IPS DF 19.7 (cell line): ENCODE measurements at regions not wholly inside any gene's neighbourhood (a gene's known extent, or its start where the extent isn't known, plus 50 kb on each side); places are given as distances from the start of the nearest gene placed in this dataset.
"Not testable (repeated sequence)": the region's sequence is repeated elsewhere in the genome, so short reads cannot be mapped to it uniquely, and the experiment has no call there.

Experiments
- DNase-seq: peaks from one replicate; pipeline ENCODE4 v3.0.0-alpha.2; 2013; ENCODE audit warnings: low read depth, low spot score

DNA sequence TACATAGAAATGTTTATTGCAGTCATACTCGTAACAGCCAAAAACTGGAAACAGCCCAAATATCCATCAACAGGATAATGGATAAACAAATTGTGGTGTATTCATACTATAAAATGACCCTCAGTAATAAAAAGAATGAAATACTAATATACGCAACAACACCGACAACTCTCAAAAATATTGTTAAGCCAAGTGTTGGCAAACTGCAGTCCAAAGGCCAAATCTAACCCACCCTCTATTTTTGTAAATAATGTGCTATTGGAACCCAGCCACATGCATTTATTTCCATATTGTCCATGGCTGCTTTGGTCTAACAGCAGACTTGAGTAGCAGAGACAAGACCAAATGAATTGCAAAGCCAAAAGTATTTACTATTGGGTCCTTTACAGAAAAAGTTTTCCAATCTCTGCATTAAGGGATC lies 151.0 kb downstream of the MREG start:
- DNase-seq, result no peak

DNA sequence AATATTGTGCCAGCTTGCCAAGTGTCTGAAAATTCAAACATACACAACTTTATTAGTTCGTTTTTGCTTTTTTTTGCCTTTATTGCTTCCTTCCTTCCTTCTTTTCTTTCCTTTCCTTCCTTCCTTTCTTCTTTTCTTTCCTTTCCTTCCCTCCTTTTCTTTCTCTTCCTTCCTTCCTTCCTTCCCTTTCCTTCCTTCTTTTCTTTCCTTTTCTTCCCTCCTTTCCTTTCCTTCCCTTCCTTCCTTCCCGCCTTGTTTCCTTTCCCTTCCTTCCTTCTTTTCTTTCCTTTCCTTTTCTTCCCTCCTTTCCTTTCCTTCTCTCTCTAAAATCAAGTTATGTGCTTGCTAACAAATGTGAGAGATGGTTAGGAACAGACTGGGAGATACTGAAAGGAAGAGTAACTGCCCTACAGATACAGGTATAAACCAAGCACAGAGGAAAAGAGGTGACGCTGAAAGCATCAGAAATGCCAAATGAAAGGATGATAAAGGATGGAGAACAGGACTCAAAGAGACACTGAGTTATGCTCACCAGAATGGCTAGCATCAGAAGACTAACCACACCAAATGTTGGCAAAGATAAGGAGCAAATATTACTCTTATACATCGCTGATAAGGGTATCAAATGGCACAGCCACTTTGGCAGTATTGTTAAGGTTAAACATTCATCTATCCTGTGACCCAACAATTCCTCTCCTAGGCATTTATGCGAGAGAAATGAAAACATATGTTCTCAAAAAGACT lies 151.6 kb downstream of the MREG start:
- DNase-seq, result no peak

DNA sequence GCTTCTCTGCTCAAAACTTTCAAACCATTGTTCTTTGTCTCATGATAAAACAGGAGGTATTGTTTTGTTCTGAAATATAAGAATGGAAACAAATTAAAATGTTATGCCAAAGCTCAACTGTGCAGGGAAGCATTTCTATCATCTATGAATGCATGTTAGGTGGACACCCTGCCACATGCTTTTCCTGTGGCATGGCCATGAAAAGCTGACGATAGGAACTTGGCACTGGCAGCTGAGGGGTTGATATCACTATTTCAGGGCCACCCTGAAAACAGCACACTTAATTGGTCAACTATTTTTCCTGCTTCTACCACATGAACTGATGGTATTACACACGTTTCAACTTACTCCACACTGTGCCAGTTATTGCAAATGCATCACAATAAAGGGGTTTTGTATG lies 157.3 kb downstream of the MREG start:
- no peak for DNase-seq

DNA sequence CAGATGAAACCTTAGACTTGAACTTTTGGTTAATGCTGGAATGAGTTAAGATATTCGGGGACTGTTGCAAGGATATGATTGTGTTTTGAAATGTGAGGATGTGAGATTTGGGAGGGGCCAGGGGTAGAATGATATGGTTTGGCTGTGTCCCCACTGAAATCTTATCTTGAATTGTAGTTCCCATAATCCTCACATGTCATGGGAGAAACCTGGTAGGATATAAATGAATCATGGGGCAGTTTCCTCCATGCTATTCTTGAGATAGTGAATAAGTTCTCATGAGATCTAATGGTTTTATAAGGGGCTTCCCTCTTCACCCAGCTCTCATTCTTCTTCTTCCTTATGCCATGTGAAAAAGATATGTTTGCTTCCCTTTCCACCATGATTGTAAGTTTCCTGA lies 158.0 kb downstream of the MREG start:
- DNase-seq, result not testable (repeated sequence)

DNA sequence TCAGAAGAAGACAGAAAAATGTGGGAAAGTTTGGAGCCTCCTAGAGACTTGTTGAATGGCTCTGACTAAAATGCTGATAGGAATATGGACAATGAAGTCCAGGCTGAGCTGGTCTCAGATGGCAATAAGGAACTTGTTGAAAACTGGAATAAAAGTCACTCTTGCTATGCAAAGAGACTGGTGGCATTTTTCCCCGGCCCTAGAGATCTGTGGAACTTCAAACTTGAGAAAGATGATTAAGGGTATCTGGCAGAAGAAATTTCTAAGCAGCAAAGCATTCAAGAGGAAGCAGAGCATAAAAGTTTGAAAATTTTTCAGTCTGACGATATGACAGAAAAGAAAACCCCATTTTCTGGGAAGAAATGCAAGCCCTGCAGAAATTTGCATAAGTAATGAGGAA lies 159.3 kb downstream of the MREG start:
- DNase-seq, result no peak

DNA sequence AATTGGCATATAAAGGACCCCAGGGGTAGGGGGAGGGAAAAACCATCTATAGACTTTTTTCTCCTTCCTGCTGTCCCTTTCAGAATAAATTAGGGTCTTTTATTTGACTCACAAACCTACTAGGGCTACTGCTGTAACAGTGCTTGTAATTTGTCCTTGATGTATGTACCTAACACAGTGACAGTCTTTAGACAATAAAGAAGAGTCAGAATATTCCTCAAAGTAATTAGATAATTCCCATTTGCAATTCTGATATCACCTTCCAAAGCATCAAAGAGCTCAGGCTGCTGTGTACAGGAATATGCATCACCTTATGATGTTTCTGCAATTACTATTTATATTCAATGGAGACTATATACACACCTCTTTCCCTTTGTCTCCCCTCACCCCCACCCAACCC lies 161.7 kb downstream of the MREG start:
- no peak for DNase-seq

DNA sequence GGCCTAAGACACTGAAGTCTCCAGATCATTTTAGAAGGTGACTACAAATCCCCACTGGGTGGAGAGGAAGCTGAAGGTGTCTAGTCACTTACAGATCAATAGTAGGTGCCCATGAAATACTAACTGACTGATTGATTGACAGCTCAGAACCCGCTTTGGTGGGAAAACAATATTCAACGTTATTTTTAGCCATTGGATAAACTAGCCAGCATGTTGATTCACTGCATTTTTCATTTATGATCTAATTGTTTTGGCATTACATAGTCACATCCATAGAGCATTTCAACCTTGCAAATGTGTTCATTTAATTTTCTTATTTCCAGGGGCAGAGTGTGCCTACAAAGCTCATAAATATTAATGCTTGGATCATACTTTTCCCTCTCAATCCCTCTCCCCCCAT lies 162.3 kb downstream of the MREG start:
- no peak for DNase-seq

DNA sequence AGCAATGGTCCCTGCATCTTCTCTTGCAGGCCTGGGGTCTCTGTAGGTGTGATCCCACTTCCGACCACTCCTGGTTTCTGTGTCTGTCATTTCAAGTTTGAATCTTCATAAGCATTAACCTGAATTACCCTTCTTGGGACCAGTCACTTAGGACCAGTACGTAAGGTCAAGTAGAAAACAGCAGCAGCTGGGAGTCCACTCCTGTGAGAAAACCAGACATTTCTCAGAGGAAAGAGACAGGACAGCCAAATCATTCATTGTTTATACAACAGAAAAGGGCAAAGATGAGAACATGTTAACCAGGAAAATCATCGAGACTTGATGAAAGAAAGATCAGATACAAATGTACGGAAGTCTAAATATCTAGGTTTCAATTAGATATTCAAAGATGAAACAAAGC lies 163.0 kb downstream of the MREG start:
- DNase-seq, result no peak

DNA sequence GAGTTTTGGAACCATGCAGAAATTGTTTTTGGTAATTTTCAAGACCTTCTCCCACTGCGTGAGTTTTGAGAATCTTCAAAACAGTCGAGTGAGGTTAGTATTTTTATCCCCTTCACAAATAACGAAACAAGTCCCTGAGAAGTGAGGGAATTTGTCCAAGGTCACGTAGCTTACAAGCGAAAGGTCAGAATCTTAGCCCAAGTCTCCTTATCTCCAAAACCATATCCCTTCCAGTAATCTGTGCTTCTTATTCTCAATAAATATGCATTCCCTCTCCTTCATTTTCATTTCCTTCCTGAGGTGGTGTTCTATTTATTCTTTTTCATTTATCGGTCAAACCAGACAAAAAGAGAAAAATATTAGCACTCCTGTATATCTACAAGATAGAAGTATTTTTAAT lies 163.6 kb downstream of the MREG start:
- DNase-seq, result no peak

DNA sequence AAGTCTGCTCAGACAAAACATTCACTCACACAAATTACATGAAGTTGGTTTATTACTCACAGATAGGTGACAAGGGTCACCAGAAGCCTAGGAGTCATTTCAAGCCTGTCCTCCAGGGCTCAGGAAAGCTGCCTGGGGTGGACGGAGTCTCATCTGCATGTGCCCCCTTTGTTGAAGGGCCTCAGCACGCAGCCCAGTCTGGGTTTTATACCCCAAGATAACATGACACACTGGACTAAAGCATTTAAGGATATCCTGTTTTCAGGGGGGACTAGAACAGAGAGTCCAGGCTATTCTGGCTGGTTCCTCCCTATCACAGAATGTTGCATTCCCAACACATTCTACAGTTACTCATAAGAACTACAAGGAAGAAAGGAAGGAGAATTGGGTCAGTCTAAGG lies 164.7 kb downstream of the MREG start:
- DNase-seq, result no peak

DNA sequence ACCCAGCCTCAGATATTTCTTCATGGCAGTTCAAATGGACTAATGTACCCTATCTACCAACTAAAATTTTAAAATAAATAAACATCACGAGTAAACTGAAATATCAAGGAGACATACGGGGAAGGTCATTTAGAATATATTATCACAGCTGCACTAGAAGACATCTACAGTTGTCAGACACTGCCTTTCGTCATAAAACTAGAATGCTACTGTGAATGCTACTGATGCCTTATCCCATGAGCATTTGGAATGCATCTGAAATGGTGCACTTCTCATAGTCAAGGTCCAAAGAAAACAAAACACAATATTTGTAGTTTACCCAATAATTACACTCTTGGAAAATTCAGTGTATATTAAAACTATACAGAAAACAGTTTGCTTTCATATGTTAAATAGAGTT lies 165.2 kb downstream of the MREG start:
- DNase-seq, result no peak

DNA sequence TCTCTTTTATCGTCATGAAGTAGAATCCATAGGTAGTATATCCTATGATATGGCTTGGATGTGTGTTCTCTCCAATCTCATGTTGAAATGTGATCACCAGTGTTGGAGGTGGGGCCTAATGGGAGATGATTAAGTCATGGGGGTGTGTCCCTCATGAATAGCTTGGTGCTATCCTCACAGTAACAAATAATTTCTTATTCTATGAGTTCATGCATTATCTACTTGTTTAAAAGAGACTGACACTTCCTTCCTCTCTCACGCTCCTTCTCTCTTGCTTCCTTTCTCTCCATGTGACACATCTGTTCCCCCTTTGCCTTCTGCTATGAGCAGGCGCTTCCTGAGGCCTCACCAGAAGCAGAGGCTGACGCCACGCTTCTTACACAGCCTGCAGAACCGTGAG lies 165.6 kb downstream of the MREG start:
- DNase-seq, result no peak

DNA sequence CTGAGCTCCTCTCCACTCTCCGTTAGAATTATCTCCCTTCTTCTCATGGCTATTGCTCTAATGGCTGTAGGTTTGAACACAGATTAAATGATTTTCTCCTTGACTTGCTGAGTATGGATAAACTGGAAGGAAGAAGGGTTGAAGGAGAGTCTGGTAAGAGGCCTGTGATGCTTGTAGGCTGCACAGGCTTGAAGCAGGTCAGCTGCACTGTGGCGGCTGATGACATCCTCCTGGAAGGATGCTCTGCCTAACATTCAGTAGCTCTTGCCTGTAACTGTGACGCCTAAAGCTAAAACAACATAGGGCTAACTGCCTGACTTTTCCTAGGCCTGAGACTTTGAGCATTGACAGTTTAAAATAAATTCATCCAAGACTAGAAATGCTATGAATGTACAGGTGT lies 166.3 kb downstream of the MREG start:
- DNase-seq, result no peak

DNA sequence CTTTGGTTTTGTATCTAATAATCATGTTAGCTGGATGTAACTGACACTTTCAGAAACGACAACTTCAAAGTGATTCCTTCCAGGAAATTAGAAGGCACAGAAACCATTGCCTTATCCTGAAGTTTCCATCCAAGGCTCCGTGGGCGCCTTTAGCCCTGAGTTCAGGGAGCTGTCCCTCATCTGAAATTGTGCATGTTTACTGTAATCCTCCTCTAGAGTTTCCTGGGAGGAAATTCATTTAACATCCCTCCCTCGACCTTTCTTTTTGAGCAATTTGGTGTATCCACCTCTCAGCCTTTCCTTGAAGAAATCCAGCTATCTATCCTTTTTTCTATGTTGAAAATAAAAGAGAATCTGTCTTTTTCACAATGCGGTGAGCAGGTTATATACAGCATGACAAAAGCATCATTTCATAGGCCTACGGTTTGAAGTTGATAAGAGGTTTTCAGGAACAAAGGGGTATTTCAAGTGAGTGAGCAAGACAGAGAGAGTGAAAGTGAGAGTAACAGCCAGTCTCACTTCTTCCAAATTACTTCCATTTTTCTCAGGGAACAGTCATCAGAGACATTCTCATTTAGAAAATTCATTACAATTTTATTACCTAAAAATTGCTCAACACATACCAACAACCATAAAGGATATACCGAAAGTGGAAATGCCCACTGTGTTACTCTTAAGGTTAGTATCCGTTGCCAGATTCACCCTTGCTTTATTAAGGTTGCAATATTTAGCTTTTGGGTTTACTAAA lies 167.3 kb downstream of the MREG start:
- DNase-seq, result no peak

DNA sequence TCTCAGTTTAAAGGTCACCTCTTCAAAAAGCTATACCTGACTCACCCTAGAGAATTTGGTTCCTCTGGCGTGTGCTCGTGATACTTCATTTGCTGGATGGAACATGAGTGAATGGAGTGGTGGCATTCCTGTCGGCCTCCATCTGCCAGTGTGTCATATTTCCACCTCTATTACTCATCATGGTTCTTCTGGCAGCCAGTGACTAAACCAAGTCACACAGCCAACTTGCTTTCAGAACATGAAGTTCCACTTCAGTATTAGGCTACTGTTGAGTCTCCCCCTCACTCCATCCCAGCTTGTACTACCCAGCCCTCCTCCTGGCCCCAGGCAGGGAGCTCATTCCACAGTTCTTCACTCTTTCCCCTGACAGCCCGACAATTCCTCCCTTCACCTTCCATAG lies 169.8 kb downstream of the MREG start:
- no peak for DNase-seq

DNA sequence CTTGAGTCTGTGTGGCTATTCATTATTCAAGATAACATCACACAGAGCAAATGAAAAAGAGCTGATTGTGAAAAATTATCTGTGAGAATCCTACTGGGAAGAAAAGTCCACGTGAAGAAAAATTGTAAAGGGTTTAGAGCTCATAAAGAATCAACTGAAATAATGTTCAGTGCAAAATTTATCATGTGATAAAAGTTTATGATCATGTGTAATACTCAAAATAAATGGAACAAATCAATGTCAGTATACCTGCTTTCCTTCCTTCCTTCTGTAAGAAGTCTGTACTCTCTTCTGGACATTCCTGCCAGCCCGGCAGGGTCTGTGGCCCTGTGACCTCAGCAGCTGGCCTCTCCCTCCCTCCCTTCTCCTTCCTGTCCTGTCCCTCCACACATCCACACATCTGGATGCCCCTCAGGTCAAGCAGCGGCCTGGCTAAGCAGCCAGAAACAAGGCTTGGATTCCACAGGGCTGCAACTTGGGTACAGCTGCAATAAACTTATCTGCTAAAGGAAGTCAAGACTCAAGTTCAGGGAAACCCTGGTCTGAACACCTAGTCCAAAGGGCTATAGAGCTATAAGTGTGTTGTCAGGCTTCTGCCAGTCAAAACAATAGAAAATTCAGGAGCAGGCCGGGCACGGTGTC lies 172.1 kb downstream of the MREG start:
- DNase-seq, result no peak

DNA sequence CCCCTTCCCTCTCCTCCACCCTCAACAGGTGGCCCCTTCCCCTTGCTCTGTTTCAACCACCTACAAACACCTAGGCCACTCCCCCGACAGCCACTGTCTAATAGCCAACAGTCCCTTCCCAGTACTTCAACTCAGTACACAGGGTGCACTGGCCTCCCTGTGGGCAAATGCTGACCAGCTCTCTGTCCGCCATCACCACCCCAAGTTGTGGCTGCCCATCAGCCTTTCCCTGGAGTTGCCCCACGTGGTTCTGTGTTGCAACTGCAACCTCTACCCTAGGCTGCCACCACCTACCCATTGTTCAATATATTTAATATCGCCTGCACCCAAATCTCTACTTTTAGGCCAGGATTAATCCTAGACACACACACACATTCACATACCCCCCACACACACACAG lies 173.5 kb downstream of the MREG start:
- no peak for DNase-seq

DNA sequence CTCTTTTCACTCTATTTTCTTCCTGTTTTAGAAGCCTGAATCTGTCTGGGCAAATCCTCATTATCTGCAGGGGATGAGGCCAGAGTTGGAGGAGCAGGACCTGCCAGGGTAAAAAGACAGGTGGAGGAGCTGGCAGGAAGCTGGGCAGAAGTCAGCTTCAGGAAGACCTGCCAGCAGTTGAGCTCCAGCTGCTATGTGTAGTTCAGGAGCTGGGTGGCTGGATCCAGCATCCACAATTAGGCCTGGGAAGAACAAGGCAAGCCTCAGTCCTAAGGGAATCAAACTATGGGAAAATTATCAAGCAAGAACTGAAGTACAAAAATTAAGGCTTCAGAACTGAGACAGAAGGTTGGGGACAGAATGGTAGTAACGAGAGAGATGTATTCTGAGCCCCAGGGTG lies 174.0 kb downstream of the MREG start:
- no peak for DNase-seq

DNA sequence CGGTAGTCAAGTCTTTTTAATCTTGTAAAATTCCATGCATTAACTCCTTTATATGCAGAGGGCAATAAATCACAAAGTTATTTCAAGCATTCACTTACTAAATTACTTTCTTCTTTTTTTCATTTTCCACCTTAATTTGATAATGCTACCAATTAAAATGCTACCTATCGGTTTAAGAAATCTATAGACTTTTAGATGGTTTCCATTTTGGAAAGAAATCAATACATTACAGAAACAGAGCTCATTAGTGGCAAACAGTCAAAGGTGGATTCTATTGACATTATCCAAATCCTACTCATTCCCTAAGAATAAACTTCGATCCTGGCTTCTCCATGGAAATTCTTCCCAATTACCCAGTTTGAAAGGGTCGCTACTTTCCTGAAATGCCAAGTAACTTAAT lies 176.5 kb downstream of the MREG start:
- DNase-seq, result no peak

DNA sequence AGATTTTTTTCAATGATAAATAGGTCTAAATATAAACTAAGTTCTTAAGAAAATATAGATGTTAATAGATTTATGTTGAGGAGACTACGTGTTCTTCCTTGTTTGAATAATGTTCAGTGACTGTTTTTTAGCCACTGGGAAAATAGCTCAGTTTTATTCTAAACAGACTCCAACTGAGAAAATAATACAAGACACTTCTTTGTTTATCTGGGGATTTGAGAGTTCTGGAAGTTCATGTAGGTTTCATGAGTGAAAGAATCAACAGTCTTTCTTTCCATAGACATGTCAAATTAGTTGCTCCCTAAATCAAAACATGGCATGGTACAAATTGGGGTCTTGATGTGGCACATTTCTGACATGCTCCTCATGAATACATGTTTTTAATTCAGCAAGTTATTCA lies 177.7 kb downstream of the MREG start:
- no peak for DNase-seq

DNA sequence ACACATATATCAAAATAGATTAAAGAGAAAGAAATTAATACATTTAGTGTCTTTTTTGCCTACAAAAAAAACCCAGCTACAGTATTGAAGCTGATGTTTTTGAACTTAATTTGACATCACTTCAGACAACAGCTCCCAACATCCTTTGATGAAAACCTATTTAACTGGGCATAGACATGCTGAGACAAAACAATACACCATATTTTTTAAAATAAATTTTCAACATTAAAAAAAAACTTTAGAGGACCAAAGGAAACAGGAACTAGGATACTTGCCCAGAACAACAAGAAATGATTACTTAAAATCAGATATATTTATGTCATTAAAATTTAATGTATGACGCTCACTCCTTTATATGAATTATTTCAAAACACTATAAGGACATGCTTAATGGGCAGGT lies 178.1 kb downstream of the MREG start:
- no peak for DNase-seq

DNA sequence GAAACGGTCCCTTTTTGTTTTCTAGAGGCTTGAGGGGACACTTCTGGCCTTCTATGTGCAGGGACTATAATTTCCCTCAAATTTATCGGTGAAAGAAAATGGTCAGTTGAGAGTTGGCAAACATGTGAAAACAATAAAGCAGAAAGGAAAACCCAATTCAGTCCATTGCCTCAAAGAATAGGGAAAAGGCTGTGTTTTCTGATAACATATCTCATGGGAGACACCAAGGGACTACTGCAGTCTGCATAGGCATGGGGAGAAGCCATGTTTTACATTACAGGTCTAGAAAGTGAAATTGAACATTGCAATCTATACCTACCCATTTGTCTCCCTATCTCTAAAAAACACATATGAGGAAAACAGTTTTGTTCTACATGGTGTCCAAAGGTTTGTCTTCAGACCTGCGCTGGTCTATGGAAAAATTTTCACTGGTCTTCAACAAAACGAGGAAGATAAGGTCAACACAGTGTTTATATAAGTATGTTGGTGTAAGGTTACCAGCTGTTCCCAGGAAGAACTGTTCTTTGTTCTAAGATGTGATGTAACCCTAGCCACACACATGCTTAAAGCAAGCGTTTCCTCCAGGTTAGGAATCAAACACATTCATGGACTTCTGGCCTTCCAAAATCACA lies 179.7 kb downstream of the MREG start:
- DNase-seq, result no peak

DNA sequence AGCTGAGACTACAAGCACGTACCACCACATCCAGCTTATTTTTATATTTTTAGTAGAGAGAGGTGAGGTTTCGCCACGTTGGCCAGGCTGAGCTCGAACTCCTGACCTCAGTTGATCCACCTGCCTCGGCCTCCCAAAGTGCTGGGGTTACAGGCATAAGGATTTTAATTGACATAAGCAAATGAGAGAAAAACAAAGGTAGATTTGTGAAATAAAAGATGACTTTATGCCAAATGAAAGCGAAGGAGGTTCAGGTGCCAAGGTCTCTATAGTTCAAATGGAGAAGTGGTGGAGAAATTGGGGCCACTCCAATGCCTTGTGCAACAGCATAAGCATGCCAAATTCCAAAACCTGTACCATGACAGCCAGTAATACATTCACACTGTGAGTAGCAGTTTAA lies 180.6 kb downstream of the MREG start:
- DNase-seq, result no peak
